ENCODE measurements at regions not wholly inside any gene's neighbourhood (a gene's known extent, or its start where the extent isn't known, plus 50 kb on each side); places are given as distances from the start of the nearest gene placed in this dataset.

GRCh38 chr3:184632551-184633236, 71.1 kb downstream of the EPHB3 start:
- H3K4me3 ChIP-seq (ENCODE audit: low read length) = no peak overlapping the region
- no peak for DNase-seq (ENCODE audit: low read depth, low spot score)

Measured in Jurkat, Clone E6-1 (cell line).